ENCODE measurements at regions not wholly inside any gene's neighbourhood (a gene's known extent, or its start where the extent isn't known, plus 50 kb on each side); places are given as distances from the start of the nearest gene placed in this dataset.

- ChIA-PET CTCF (ENCODE audit: partially characterized antibody) (interaction anchor here (0.6 kb wide), 1 partner anchor 1191 kb away, joined by 3 read pairs; no protein-coding TSS in a partner anchor), POLR2A (ENCODE audit: partially characterized antibody) (no interaction called here)
- no peak overlapping the region for H2BK15ac ChIP-seq (ENCODE audit: low read length)
- H3K9me3 ChIP-seq (ENCODE audit: insufficient read depth in 2 of 2, low read depth in 1 of 2, low read length in 1 of 2) = peaks cover 20 to 24% of the 10 kb centered on the region in 2 experiments
- no peak overlapping the region for H3K56ac ChIP-seq (replicated peaks; ENCODE audit: insufficient read length, low read depth, low read length)
- peaks cover 0 to 33% (median 2%) of the 10 kb centered on the region in 4 experiments; a peak in 3 of 8 replicates for H3K36me3 ChIP-seq (ENCODE audit: control insufficient read depth in 2 of 4, insufficient read depth in 4 of 4, low read length in 3 of 4)
- H2BK12ac ChIP-seq (ENCODE audit: low read depth, low read length) = no peak overlapping the region
- no peak overlapping the region for H3K9ac ChIP-seq (replicated peaks in 1 of 4; ENCODE audit: extremely low read depth in 1 of 4, low read depth in 3 of 4, low read length in 3 of 4)
- no peak overlapping the region for H4K8ac ChIP-seq (ENCODE audit: extremely low read depth, insufficient read depth, low read length)
- no peak overlapping the region for H3K4me3 ChIP-seq (ENCODE audit: extremely low read depth in 1 of 4, insufficient read depth in 2 of 4, low read depth in 3 of 4, low read length in 4 of 4)
- H3K27ac ChIP-seq (ENCODE audit: low read depth, low read length) = no peak overlapping the region
- no peaks in the 10 kb centered on the region for H3K79me2 ChIP-seq (ENCODE audit: control insufficient read depth in 1 of 2, insufficient read depth in 2 of 2, low read length in 2 of 2)
- H4K91ac ChIP-seq (replicated peaks; ENCODE audit: insufficient read length, low read length) = no peak overlapping the region
- no peaks in the 10 kb centered on the region for H3K79me1 ChIP-seq (ENCODE audit: low read depth, low read length)
- H4K5ac ChIP-seq (ENCODE audit: insufficient read length, low read depth, low read length) = no peak overlapping the region
- H3K23me2 ChIP-seq (ENCODE audit: low read depth, low read length) = no peaks in the 10 kb centered on the region; the same call in 1 of the 2 replicates
- H2BK5ac ChIP-seq (ENCODE audit: low read depth, low read length) = no peak overlapping the region
- no peak overlapping the region for H2BK120ac ChIP-seq (replicated peaks; ENCODE audit: low read depth, low read length)
- H3K27me3 ChIP-seq (replicated peaks in 1 of 4; ENCODE audit: control insufficient read depth in 3 of 4, extremely low read depth in 1 of 4, insufficient read depth in 3 of 4, low read length in 3 of 4) = no peaks in the 10 kb centered on the region
- no peak overlapping the region for H2AK5ac ChIP-seq (ENCODE audit: low read depth, low read length)
- no peak overlapping the region for H3K23ac ChIP-seq (ENCODE audit: insufficient read length)
- no peak for FAIRE-seq
- no peak overlapping the region for H2AFZ ChIP-seq (ENCODE audit: low read length)
- WGBS, 2 experiments (ENCODE audit: extremely low coverage in 1 of 2, insufficient coverage in 1 of 2, insufficient read length in 1 of 2, insufficient replicate concordance in 2 of 2, low coverage in 1 of 2, low lambda C conversion rate in 2 of 2, missing lambda C conversion rate in 1 of 2) = 97% methylated on average over 2 of the region's 2 CpGs; no CpG with 5 or more reads in 1 of the 2 experiments
- no peak overlapping the region for H3K4me2 ChIP-seq (ENCODE audit: insufficient read depth in 1 of 2, low read depth in 2 of 2, low read length in 2 of 2)
- H3K4me1 ChIP-seq (replicated peaks in 1 of 4; ENCODE audit: control insufficient read depth in 3 of 4, insufficient read depth in 4 of 4, low read length in 3 of 4) = no peaks in the 10 kb centered on the region
- H3K4ac ChIP-seq (replicated peaks; ENCODE audit: insufficient read length, low read depth, low read length) = no peak overlapping the region
- H3K18ac ChIP-seq (ENCODE audit: extremely low read depth, low read length) = no peak overlapping the region
- no peaks in the 10 kb centered on the region for H4K20me1 ChIP-seq (replicated peaks in 1 of 2; ENCODE audit: control insufficient read depth in 1 of 2, insufficient read depth in 2 of 2, low read length in 2 of 2)
- no peak for DNase-seq (ENCODE audit: low read depth in 1 of 2, low spot score in 2 of 2)
- H3K14ac ChIP-seq (ENCODE audit: insufficient read length) = no peak overlapping the region
- H2BK20ac ChIP-seq (ENCODE audit: low read length) = no peak overlapping the region
- TF ChIP-seq CHD1 (IDR thresholded peaks at IDR 0.05; ENCODE audit: low read depth, low read length) (no peak), EP300 (IDR thresholded peaks at IDR 0.05; ENCODE audit: borderline replicate concordance in 1 of 2, low read depth in 2 of 2, low read length in 2 of 2) (no peak), HDAC2 (IDR thresholded peaks at IDR 0.05; ENCODE audit: borderline replicate concordance in 1 of 2, low read depth in 2 of 2, low read length in 2 of 2) (no peak), CEBPB (IDR thresholded peaks at IDR 0.05; ENCODE audit: low read depth, low read length) (no peak), ASH2L (IDR thresholded peaks at IDR 0.05; ENCODE audit: low read length) (no peak), TAF7 (optimal IDR thresholded peaks at IDR 0.05; ENCODE audit: borderline replicate concordance, low read depth, low read length) (no peak), CTBP2 (IDR thresholded peaks at IDR 0.05; ENCODE audit: borderline replicate concordance, insufficient read depth, insufficient read length, low read length) (no peak), SP4 (IDR thresholded peaks at IDR 0.05; ENCODE audit: low read length) (no peak), POLR2A (IDR thresholded peaks at IDR 0.05; ENCODE audit: control extremely low read depth in 1 of 2, low read depth in 2 of 2, low read length in 2 of 2) (no peak), FOSL1 (IDR thresholded peaks at IDR 0.05; ENCODE audit: insufficient read depth, low read depth, low read length) (no peak), CTCF (IDR thresholded peaks at IDR 0.05; ENCODE audit: control extremely low read depth in 1 of 3, insufficient read depth in 1 of 3, low read depth in 1 of 3, low read length in 3 of 3) (no peak)
These were observed 59.0 kb upstream of the EDEM3 start for GRCh38 chr1:184813528-184814089.
